ENCODE measurements at regions not wholly inside any gene's neighbourhood (a gene's known extent, or its start where the extent isn't known, plus 50 kb on each side); places are given as distances from the start of the nearest gene placed in this dataset.

GRCh38 chr11:109731451-109731850 is 309.5 kb downstream of the C11orf87 start (continued):
- TF ChIP-seq ZNF384 (IDR thresholded peaks at IDR 0.05; ENCODE audit: borderline replicate concordance, low read depth, low read length) (no peak), RCOR1 (conservative IDR thresholded peaks at IDR 0.05; ENCODE audit: low read depth, low read length) (no peak)

GRCh38 chr11:109733245-109733644 is 311.3 kb downstream of the C11orf87 start:
- Histone ChIP-seq H4K20me1 (ENCODE audit: control insufficient read depth, insufficient read depth) (no peaks in the 10 kb centered on the region), H3K9me3 (replicated peaks; ENCODE audit: control insufficient read depth, insufficient read depth, low read length) (no peaks in the 10 kb centered on the region), H2AFZ (ENCODE audit: control insufficient read depth, low read depth, low read length) (no peak overlapping the region), H3K4me1 (ENCODE audit: control insufficient read depth, insufficient read depth, low read length) (no peaks in the 10 kb centered on the region), H3K4me2 (ENCODE audit: control insufficient read depth, insufficient read depth) (no peak overlapping the region), H3K36me3 (ENCODE audit: control insufficient read depth in 2 of 2, insufficient read depth in 2 of 2, low read length in 1 of 2) (no peaks in the 10 kb centered on the region), H3K4me3 (no peak overlapping the region), H3K9ac (ENCODE audit: control insufficient read depth, insufficient read depth, low read length) (no peak overlapping the region), H3K27me3 (replicated peaks in 1 of 2; ENCODE audit: control insufficient read depth in 2 of 2, insufficient read depth in 2 of 2, low read length in 1 of 2) (no peaks in the 10 kb centered on the region; a peak in 2 of 4 replicates), H3K79me2 (ENCODE audit: control insufficient read depth, insufficient read depth, low read length) (no peaks in the 10 kb centered on the region), H3K27ac (ENCODE audit: control insufficient read depth, insufficient read depth) (no peak overlapping the region)
- 48% methylated on average over 1 of the region's 1 CpG for WGBS (ENCODE audit: insufficient coverage, insufficient replicate concordance, low lambda C conversion rate, missing lambda C conversion rate)
- TF ChIP-seq E4F1 (IDR thresholded peaks at IDR 0.05; ENCODE audit: borderline replicate concordance, partially characterized antibody) (no peak), E2F8 (IDR thresholded peaks at IDR 0.05; ENCODE audit: low read depth, partially characterized antibody) (no peak), HSF1 (IDR thresholded peaks at IDR 0.05; ENCODE audit: low read depth, low read length) (no peak), KAT2A (conservative IDR thresholded peaks at IDR 0.05; ENCODE audit: control insufficient read depth, low read depth, low read length) (no peak)
- ChIA-PET RAD21 (ENCODE audit: unreplicated experiment) (no interaction called here), SMC1A (ENCODE audit: uncharacterized antibody, unreplicated experiment) (no interaction called here), POLR2A (no interaction called here), CTCF (interaction anchor here (1.2 kb wide), 1 partner anchor 25 kb away, joined by 3 read pairs; no protein-coding TSS in a partner anchor)
- no peak for ATAC-seq
- no TSS peak for BruUV-seq (replicated peaks)
- in situ Hi-C loops (cut with MboI) (no loop called here), intact Hi-C loops (cut with micrococcal nuclease; ENCODE audit: unreplicated experiment) (no loop called here)
- DNase-seq (ENCODE audit: low read depth, low spot score), result no peak
- FAIRE-seq, result no peak
